GM19467 (cell line): ENCODE measurements at regions not wholly inside any gene's neighbourhood (a gene's known extent, or its start where the extent isn't known, plus 50 kb on each side); places are given as distances from the start of the nearest gene placed in this dataset.

Source experiments
- ATAC-seq: cut with Tn5 transposase; IDR thresholded peaks from one replicate; pipeline ENCODE4 v1.9.1; 2021; ENCODE audit warnings: mild to moderate bottlenecking, moderate library complexity; ENCODE audit not compliant: unreplicated experiment

- no peak for ATAC-seq
These were observed 255.3 kb upstream of the LRTM1 start for GRCh38 chr3:55183201-55183600.

DNA sequence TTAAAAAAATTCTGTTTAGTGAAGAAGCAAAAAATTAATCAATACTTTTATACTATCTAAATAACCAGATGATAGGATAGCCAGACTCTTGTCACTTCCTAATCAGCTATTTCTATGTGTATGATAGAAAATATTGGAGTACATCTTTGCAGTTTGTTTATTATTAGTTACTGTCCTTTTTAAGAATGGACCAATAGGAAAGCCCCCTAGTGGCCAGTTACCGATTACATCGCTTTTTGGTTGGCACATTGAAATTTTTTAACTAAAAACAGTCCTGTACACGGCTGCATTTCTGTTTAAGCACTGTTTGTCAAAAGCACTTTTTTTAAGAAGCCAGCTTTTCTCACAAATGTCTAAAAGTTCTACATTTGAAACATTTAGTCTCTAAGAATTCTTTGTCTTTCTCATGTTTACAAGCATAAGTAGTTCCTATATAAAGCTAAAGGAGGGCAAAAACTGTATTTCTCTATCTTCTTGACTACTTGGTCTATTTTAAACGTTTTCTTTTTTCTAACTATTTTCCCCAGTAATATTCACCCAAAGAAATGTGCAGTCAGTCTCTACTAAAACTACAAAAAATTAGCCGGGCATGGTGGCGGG lies 253.2 kb upstream of the LRTM1 start:
- no peak for ATAC-seq

- ATAC-seq = no peak
These were observed 252.3 kb upstream of the LRTM1 start for GRCh38 chr3:55180161-55180560.

- no peak for ATAC-seq
These were observed 250.5 kb upstream of the LRTM1 start for GRCh38 chr3:55178336-55178735.

- no peak for ATAC-seq
These were observed 249.9 kb upstream of the LRTM1 start for GRCh38 chr3:55177749-55178148.

GRCh38 chr3:55175423-55175822 lies 247.6 kb upstream of the LRTM1 start:
- ATAC-seq = no peak

- ATAC-seq = no peak
These were observed 246.9 kb upstream of the LRTM1 start for GRCh38 chr3:55174747-55175146.

GRCh38 chr3:55173504-55173903 lies 245.6 kb upstream of the LRTM1 start:
- no peak for ATAC-seq

GRCh38 chr3:55172913-55173312 lies 245.1 kb upstream of the LRTM1 start:
- ATAC-seq = no peak

DNA sequence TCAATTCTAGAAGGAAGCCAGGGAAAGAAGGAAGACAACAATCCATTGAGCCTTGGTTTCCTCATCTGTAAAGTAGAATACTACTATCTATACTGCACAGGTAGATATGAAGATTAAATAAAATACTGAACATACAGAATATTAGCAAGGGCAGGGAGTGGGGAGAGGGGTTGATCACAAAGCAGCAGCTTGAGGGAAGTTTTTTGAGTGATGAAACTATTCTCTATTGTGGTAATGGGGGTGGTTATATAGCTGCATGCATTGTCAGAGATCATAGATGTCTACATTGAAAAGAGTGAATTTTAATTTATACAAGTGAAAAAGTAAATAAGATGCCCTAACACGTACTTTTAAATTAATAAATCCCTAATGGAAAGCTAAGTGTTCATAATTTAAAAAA lies 242.6 kb upstream of the LRTM1 start:
- no peak for ATAC-seq

DNA sequence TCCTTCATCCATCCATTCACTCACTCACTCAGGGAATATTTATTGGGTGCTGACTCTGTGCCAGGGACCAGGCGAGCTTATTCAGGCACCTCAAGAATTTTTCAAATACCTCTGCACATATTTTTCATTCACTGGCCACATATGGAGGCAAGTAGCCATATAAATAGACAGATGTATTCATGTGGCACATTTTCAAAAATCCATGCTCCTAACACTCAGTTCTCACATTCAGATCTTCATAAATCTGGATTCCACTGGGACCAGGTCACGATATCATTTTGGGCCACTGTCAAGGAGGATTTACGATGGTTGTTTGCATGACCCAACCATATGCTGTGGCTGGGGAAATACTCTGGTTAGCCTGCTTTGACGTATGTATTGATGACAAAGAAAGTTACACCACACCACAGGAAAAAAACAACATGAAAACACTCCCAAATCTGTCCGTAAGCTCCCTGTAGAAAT lies 241.8 kb upstream of the LRTM1 start:
- no peak for ATAC-seq

GRCh38 chr3:55169161-55169560 lies 241.3 kb upstream of the LRTM1 start:
- ATAC-seq = no peak

GRCh38 chr3:55167586-55168317 lies 239.9 kb upstream of the LRTM1 start:
- no peak for ATAC-seq

GRCh38 chr3:55166576-55167555 lies 239.0 kb upstream of the LRTM1 start:
- no peak for ATAC-seq

GRCh38 chr3:55165704-55166405 lies 238.0 kb upstream of the LRTM1 start:
- no peak for ATAC-seq

DNA sequence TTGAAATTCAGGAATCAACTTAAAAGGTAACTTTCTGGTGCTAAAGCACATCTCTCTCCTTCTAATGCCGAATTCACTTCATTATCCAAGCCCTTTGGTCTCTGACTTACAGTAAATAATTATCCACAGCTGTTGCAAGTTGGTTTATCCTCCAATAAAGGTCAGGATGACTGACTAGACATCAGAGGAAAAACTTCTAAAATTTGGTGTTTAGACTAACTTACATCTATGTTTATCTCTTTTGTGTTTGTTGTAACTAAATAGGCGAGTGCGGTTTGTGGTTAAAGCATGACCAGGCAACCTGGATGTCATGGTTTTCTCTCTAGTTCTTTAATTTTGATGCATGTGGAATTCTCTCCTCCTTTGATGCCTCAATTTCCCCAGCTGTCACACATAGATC lies 237.4 kb upstream of the LRTM1 start:
- no peak for ATAC-seq

DNA sequence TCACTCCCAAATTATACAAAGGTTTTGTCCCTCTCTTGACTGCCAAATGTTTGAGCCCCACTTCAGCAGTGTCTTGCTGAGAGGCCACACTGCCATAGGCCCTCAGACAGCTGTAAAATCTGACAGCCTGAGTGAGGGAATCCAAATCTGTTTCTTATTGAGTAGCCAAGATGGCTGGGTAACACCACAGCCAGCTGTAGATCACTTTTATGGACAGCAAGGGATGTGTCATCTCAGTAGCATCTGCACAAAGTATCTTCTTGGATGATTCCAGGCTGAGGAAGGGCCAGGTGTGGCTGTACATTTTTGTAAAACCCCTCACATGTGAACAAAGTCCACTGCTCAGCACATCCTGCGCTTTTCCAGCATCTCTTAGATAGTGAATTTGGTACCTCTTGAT lies 237.0 kb upstream of the LRTM1 start:
- ATAC-seq = no peak

GRCh38 chr3:55164191-55164590 lies 236.3 kb upstream of the LRTM1 start:
- ATAC-seq = no peak

- ATAC-seq = no peak
These were observed 235.6 kb upstream of the LRTM1 start for GRCh38 chr3:55163421-55163820.

DNA sequence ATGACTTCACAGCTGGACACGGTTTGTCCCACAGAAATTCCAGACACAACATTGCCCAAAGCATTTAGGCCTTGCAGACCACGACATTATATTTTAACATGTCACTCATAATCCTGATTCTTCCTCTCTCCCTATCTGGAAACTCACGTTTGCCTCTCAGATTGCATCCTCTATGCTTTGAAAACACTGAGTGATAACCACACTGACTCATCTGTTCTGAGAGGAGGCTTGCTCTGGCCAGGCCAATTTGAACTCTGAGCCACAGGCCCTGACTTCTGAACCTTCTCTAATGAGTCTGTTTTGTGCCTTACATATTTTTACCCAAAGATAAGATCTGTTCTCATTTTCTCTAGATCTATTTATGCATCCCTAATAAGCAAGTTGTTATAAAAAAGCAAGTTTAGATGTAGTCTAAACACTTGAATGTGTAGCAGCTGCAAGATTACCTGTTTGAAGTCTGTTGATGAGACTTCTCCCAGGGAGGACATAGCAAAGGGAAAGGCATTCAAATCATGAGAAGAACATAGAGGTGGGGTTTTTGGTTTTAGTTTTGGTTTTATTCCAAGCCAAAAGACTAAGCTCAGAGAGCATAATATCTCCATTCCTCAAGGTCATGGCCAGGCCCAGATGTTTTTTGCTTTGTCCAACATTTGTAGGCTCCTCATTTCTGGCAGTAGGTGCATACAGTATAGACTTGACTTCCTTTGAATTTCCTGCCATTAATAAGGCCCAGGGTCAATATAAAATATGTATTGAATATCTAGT lies 234.4 kb upstream of the LRTM1 start:
- ATAC-seq = no peak
